Thyroid gland (tissue), 4 donors: ENCODE measurements at regions not wholly inside any gene's neighbourhood (a gene's known extent, or its start where the extent isn't known, plus 50 kb on each side); places are given as distances from the start of the nearest gene placed in this dataset.

Experiments used
- CTCF ChIP-seq, 6 experiments: fragments of 200-600 bp in 3 of 6; fragments of 450-650 bp in 3 of 6; sonication (generic) in 3 of 6; IDR thresholded peaks; one replicate each; pipeline ENCODE4 v1.5.1; 2016 to 2019; ENCODE audit warnings: antibody characterized with exemption in 6 of 6, mild to moderate bottlenecking in 2 of 6, inconsistent platforms in 1 of 6, moderate library complexity in 1 of 6
- POLR2A ChIP-seq, 2 donors: fragments of 450-650 bp; IDR thresholded peaks; one replicate each; pipeline ENCODE4 v1.6.1; 2017; ENCODE audit warnings: antibody characterized with exemption in 2 of 2, mild to moderate bottlenecking in 2 of 2, moderate library complexity in 1 of 2

GRCh38 chr21:27771938-27772483 lies 805.1 kb upstream of the ADAMTS5 start:
- TF ChIP-seq CTCF (IDR thresholded peaks at IDR 0.05) (no peak), POLR2A (IDR thresholded peaks at IDR 0.05) (no peak)
